ENCODE measurements at regions not wholly inside any gene's neighbourhood (a gene's known extent, or its start where the extent isn't known, plus 50 kb on each side); places are given as distances from the start of the nearest gene placed in this dataset.

- WGBS, 2 experiments (ENCODE audit: extremely low coverage in 2 of 2, insufficient read length in 1 of 2): no CpG with 5 or more reads among the region's 1 CpG
- no peak overlapping the region for H4K8ac ChIP-seq (ENCODE audit: low read depth in 2 of 2, low read length in 2 of 2)
- no peak overlapping the region for H4K5ac ChIP-seq (ENCODE audit: low read depth, low read length)
- in situ Hi-C loops (cut with MboI; ENCODE audit: low sequenced_read_pairs): no loop called here
- intact Hi-C loops (cut with micrococcal nuclease): no loop called here
- H2BK120ac ChIP-seq (ENCODE audit: low read depth, low read length): no peak overlapping the region
- H2BK15ac ChIP-seq (ENCODE audit: low read depth, low read length): no peak overlapping the region
- H3K36me3 ChIP-seq (ENCODE audit: control insufficient read depth, insufficient read depth, low read length): no peaks in the 10 kb centered on the region
- no peak overlapping the region for H3K14ac ChIP-seq (replicated peaks; ENCODE audit: low read depth, low read length)
- H3K27ac ChIP-seq (ENCODE audit: insufficient read depth, low read length): no peak overlapping the region
- peaks cover 1% of the 10 kb centered on the region; the same call in 1 of the 2 replicates for H3K9me3 ChIP-seq (ENCODE audit: control insufficient read depth, insufficient read depth, low read length)
- no peak overlapping the region for H2AK9ac ChIP-seq (replicated peaks; ENCODE audit: low read depth, low read length, poor library complexity)
- dilution Hi-C loops (cut with HindIII; ENCODE audit: low sequenced_read_pairs, unreplicated experiment): no loop called here
- H4K20me1 ChIP-seq (ENCODE audit: insufficient read depth, low read length): no peaks in the 10 kb centered on the region
- H2AK5ac ChIP-seq (ENCODE audit: low read depth, low read length): no peak overlapping the region
- no peak for ATAC-seq (ENCODE audit: low read depth)
- no peak overlapping the region for H3K56ac ChIP-seq (ENCODE audit: extremely low read depth, insufficient read depth, low read length)
- no peak for TF ChIP-seq MAZ (IDR thresholded peaks at IDR 0.05; ENCODE audit: borderline replicate concordance, low read depth, low read length)
- TF ChIP-seq CTCF (conservative IDR thresholded peaks at IDR 0.05; ENCODE audit: low read depth, low read length): 0 out of 2 replicates have a peak, but pooled peaks have one; percentile 1
- H3K27me3 ChIP-seq (ENCODE audit: control insufficient read depth, insufficient read depth, low read length): no peaks in the 10 kb centered on the region
- H3K4me2 ChIP-seq (ENCODE audit: low read depth, low read length): no peak overlapping the region
- H2AFZ ChIP-seq (replicated peaks; ENCODE audit: low read length, poor library complexity): no peak overlapping the region
- H3K4me1 ChIP-seq (ENCODE audit: control insufficient read depth, insufficient read depth, low read length): no peaks in the 10 kb centered on the region
- H3K4ac ChIP-seq (ENCODE audit: low read depth, low read length): no peak overlapping the region
- no TSS peak for BruUV-seq (replicated peaks)
- ChIA-PET POLR2A (ENCODE audit: unreplicated experiment) (no interaction called here), CTCF (no interaction called here)
- no peak overlapping the region for H3K9ac ChIP-seq (ENCODE audit: low read depth, low read length)
- no peak overlapping the region for H4K91ac ChIP-seq (ENCODE audit: insufficient read depth, low read depth, low read length)
- no peak overlapping the region for H3K18ac ChIP-seq (ENCODE audit: low read depth, low read length)
- no peak overlapping the region for H3K23ac ChIP-seq (ENCODE audit: low read depth, low read length)
- no peak overlapping the region for H3K4me3 ChIP-seq (ENCODE audit: insufficient read depth, low read depth, low read length)
- H2BK20ac ChIP-seq (ENCODE audit: low read depth, low read length): no peak overlapping the region
- DNase-seq: no peak
- no peaks in the 10 kb centered on the region for H3K79me1 ChIP-seq (ENCODE audit: low read depth in 1 of 2, low read length in 2 of 2)
- no peak overlapping the region for H2BK5ac ChIP-seq (ENCODE audit: low read depth, low read length, poor library complexity, severe bottlenecking)
- H3K9me1 ChIP-seq (ENCODE audit: insufficient read depth, low read length): no peaks in the 10 kb centered on the region
These were observed 207.3 kb upstream of the RADX start for GRCh38 chrX:106404512-106404911.

Data from IMR-90 (cell line).